HuH-7.5 (cell line): ENCODE measurements at regions not wholly inside any gene's neighbourhood (a gene's known extent, or its start where the extent isn't known, plus 50 kb on each side); places are given as distances from the start of the nearest gene placed in this dataset.

ENCODE experiments used
- DNase-seq: peaks from one replicate; pipeline ENCODE4 v3.0.0; 2011; ENCODE audit warnings: low spot score

DNA sequence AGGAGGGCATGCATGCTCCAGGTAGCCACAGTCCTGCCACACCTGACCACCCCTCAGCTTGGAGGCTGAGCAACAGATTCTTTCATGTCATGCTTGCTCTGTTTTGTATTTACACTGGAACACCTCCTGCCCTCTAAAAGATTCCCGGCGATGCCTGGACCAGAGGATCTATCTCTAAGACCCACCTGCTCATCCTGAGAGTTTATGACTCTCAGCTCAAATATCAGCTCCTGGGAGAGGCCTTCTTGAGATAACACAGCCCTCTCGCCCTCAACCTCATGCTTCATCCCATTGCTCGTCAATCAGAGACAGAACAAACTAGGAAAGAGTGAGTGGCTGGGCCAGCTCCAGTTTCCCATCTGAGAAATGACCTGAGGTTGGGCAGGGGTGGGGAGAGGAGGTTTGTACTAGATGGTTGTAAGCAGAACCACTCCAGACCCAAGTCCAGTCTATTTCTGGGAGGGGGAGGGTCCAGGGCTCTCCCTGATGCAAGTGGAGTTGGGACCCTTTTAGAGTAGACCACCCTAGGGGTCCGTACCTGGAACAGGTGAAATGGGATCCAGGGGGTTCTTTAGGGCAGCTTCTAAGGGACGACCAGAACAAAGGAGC is 524.5 kb downstream of the MATN1 start:
- DNase-seq: no peak

DNA sequence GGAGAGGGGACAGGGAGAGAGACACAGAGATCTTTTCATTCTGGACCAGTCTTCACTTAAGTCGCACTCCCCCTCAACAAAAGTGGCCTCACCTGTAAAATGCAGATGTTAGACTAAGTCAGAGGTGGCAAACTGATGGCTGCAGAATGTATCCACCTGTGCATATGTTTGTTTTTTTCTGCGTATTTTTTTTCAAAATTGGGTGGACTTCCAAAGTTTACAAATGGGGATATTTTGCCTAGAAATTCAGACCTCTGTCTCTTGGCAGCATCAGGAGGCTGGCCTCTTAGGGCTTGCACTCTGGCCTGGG is 525.0 kb downstream of the MATN1 start:
- no peak for DNase-seq

DNA sequence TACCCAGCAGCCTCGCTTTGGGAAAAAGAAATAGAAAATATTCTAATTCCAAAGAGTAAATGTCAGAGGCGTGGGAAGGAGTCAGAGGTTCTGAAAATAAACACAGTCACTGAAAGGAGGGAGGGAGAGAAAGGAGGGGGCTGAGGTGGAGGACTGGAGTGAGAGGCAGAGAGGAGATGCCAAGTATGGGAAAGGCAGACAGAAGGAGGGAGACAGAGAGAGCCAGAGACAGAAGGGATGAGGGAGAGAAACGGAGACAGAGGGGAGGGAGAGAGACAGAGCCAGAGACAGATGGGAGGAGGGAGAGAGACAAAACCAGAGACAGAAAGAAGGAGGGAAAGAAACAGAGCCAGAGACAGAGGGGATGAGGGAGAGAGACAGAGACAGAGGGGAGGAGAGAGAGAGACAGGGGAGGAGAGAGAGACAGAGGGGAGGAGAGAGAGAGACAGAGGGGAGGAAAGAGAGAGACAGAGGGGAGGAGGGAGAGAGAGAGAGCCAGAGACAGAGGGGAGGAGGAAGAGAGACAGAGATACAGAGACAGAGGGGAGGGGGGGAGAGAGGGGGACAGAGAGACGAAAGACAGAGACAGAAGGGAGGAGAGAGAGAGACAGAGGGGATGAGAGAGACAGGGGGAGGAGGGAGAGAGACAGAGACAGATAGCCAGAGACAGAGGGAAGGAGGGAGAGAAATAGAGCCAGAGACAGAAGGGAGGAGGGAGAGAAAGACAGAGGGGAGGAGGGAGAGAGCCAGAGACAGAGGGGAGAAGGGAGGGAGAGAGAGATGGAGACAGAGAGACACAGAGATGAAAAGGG is 525.5 kb downstream of the MATN1 start:
- no peak for DNase-seq

DNA sequence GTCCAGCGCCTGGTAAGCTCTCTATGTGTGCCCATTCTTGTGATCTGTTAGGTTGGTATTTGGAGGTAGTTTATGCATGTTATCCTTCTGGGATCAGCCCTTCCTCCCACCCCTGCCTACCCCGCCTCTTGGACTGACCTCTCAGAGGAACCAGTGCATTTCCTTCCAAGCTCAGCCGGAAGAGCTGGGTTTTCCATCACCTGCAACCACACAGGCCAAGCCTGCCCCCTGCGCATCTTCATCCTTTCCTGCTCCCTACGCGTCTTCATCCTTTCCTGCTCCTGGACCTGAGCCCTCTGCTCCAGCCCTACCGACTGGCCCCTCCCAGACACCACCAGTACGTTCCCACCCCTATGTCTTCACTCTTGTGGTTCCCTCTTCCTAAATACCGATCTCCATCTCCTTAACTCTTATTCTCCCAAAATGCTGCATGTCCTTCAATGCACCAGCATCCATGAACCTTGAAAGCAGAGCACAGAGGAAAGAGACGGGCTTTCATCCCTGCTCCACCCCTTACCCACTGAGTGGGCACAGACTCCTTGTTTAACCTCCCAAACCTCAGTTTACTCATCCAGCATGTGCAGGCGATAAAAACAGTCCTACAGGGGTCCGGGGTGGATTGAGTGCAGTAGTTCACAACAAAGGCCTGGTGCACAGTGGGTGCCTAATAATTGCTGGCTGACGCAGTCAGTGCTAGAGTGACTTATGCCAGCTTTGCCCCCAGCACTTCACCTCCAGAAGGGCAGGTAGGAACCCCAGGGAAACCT is 526.3 kb downstream of the MATN1 start:
- DNase-seq: no peak

DNA sequence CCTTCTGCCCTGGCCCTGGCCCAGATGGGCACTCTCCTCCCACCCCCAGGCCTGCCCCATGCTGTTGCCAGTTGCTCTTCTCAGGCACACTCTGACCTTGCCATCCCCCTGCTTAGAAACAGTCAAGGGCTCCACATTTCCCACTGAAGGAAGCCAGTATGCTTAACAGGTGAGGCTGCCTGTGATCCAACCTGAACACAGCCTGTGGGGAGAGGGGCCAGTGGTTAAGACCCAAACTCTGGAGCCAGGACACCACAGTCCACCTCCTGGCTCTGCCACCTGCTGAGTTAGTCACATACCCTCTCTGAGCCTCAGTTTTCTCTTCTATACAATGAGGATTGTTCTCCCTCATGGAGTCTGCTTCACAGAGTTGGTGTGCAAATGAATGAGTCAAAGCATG is 526.9 kb downstream of the MATN1 start:
- DNase-seq: no peak

DNA sequence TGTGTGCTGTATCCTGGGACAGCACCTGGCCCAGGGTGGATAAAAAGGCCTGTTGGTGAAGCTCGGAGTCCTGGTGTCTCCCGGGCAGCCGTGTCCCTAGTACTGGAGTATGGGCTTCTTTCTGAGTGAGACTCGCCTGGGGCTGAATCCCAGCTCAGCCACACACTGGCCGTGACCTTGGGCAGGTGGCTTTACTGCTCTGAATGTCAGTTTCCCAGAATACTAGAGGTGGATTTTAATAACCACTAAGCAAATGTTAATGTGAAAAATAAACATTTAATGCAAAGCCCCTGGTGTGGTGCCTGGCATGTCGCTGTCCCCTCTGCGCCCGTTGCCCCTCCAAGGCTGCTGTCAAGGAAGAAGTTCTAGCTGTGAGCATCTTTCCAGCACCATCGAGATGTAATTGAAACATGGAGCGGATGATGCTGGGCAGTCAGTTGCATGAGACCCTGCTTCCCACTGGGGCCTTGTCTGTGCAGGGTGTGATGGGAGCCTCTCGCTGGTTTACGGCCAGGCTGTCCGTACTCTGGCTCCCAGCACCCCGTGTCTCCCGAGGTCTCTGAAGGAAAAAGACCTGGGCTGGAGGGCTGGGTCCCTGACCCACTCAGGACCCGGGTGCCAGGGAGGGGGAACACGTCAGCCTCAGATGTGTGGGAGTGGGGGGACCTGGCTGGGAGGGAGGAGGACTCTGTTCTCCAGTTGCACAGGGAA is 527.8 kb downstream of the MATN1 start:
- DNase-seq: no peak

DNA sequence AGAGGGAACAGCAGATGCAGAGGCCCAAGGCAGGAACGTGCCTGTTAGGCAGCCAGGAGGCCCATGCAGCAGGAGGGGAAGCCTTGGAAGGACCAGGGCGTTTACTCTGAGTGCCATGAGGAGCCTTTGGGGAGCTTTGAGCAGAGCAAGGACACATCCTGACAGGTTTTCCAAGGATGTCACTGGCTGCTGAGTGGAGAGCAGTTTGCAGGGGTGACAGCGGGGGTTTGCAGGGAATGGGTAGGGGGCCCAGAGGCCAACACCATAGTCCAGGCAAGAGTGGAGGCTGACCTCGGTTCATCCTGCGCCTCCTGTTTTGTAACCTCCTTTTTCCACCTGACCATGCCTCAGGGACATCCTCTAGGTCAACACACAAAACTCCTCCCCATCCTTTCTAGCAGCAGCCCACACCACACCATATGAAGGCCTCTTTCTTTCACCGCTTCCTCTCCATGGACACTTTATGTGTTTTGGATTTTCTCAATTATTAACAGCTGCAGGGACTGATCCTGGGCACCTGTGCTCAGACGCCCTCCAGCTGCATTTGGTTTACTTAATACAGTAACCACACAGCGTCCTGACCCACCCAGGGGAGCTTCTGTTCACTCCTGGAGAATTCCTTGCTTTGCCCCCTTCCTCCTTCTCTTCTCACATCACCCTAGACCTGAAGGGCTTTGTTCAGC is 528.5 kb downstream of the MATN1 start:
- DNase-seq: no peak

DNA sequence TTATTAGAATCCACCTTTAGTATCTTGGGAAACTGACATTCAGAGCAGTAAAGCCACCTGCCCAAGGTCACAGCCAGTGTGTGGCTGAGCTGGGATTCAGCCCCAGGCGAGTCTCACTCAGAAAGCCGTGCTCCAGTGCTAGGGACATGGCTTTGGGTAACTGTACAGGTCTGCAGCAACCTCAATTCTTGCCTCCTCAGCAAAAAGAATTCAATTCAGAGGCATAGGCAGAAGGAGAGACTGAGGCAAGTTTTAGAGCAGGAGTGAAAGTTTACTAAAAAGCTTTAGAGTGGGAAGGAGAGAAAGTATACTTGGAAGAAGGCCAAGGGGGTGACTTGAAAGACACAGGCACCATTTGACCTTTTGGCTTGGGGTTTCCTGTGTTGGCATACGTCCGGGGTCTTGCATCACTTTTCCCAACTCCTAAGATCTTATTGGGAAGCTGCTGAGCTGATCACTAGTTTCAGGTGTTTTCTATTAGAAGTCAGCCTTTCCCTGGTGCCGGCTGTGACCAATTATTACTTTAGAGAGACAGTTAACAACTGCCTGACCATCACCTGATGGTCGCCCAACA is 529.3 kb downstream of the MATN1 start:
- DNase-seq: no peak

DNA sequence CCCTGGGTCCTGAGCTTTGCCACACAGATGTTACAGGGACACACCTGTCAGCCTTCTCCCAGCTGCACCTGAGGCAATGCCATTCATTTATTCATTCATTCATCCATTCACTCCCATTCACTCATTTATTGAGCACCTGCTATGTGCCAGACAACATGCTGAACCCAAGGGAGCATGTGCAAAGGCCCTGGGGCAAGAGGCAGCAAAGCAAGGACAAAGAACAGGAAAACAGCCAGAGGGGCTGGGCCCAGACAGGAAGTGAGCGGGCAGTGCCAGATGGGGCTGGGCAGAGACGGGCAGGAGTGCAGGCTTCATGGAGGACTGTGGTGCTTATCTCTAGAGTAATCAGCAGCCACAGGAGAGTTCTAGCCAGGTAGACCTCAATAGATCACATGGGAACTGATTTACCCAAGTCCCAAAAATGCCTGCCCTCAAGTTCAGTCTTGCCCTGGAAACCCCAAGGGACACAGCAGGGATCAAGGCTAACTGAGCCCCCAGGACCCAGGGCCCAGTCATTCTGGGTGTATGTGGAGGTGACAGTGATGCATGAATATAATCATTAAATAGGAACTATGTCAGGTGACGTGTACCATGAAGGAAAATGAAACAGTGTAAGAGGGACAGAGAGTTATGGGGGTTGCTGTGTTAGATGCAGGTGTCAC is 530.3 kb downstream of the MATN1 start:
- no peak for DNase-seq

DNA sequence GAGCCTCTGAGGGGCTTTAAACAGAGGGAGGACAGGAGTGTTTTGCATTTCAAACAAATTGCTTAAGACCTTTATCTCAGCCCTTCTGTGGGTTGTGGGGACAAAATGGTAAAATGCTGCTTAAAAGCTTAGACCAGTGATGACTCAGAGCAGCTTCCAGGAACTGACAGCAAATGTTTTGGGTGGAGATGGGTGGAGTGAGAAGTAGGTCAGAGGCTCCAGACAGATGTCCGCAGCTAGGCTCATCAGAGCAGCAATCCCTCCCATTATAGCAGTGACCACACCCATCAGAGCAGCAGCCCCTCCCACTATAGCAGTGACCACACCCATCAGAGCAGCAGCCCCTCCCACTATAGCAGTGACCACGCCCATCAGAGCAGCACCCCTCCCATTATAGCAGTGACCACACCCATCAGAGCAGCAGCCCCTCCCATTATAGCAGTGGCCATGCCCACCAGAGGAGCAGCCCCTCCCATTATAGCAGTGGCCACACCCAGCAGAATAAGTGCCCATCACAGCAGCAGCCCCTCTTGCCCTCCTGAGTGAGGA is 532.2 kb downstream of the MATN1 start:
- DNase-seq: no peak

DNA sequence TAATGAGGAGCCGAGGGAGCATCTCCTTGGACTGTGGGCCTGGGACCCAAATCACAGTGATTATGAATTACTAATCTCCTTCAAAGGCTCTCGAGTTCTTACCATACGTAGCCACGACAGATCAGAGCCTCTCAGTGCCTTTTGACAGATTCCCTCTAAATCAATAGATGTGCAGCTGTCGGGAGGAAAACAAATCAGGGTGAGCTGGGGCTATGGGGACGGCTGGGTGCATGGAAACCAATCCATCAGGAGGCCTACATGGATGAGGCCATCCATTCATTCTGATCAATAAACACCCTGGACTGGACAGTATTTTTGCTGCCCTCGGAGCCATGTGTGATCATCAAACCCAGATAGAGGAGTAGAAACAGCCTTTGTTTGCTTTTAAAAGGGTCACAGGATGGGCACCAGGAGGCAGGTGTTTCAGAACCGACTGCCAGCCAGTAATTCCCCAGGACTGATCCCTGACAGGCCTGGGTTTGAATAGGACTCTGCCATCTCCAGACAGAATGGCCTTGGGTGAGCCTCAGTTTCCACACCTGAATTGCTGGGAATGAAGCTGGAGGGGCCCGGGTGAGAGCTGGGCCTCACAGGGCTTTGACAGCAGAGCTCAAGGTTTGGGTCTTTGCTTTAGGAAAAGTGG is 532.8 kb downstream of the MATN1 start:
- no peak for DNase-seq

DNA sequence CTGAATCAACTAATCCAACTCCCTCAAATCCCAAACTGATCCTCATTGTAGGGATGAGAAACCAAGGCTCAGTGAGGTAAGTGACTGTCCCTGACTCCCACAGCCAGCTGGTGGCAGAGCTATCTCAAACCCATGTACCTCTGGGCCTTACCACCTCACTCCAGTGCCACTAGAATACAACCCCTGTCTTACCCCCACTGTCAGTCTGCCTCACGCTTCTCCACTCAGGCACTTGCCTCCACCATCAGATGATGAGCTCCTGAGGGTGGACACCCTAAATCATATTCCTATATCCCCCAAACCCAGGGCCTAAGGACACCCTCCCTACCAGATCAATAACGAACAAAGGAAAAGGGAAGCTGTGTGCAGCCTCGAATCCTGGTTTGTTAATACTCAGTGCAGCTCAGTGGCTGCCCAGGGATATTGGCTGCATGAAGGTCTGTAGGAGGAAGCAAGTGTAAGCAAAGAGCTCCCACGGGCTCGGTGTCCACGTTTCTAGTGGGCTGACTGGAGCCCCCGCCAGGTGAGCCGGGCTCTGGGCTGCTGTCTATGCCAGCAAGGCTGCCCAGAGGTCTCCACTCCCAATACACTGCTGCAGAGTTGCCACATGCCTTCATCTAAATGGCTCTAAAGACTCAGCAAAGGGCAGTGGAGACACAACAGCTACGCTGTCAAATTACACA is 533.4 kb downstream of the MATN1 start:
- DNase-seq: no peak

DNA sequence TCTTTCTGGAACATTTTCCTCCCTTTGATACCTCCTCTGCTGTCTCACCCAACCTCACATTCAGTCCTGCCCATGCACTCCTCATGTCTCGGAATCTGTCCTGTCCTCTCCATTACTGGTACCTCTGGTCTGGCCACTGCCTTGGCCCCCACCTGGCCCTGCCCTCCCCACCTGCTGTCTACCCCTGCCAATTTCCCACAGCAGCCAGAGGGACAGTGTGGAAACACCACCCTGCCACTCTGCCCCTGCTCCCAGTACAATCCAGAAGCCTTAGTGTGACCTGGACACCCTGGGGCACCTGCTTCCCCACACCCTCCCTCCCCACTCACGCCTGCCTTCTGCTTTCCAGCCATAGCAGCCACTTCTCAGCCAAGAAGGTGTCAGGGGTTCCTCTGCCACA is 534.4 kb downstream of the MATN1 start:
- no peak for DNase-seq

DNA sequence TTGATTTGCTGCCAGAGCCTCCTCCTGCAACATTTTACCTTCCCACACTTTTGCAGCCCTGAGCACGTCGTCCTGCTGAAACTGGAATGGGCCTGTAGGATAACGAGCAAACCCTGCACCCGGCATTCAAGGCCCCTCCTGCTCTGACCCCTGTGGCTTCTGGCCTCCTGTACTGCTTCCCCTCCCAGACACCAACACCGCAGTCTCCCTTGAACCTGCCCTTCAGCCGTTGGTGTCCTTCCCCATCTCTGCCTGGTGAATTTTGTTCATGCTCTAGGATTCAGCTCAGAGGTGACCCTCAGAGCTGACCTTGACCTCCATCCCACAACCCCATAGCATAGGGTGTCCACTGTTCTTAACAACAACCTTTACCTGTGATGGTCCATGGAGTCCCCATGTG is 535.1 kb downstream of the MATN1 start:
- no peak for DNase-seq

DNA sequence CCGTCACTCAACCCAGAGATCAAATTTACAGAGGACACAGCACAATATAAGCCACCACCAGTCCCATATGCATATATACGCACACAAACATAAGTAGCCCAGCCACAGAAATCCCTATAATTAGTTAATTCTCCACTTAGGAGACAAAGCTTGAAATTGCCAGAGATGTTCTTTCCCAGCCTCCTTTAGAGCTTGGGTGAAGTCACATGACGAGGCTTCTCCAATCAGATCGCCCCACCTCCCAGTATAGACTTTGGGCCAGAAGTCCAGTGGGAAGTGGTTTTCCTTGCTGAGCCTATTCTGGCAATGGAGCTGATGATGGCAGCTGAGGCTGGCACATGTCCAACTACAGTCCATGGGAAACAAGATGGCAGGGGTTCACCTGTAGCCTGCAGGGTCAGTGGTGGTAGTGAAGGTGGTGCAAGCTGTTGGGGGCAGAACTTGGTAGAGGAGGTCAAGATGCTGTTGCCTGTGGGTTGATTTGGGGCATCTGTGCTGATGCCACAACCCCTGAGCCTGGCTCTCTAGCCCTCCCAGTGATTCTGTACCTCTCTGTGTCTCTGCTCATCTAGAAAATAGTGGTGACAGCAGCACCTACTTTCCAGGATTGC is 535.9 kb downstream of the MATN1 start:
- DNase-seq: no peak

DNA sequence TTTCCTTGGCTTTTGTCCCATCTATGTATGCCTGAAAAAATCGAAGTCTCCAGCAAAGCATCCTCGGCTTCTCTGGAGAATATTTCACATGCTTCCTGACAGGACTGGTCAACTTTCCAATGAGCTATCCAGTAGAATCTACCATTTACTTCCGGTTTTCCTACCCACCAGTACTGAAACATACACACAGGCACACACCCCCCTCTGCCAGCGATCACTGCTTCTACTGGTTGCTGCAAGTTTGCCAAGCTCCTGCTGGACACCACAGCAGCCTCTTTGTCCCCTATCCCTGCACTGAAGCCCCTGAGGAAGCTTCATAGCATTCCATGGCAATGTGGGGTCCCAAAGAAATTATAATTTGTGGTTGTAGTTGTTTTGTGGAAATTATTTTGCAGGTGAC is 536.8 kb downstream of the MATN1 start:
- no peak for DNase-seq

DNA sequence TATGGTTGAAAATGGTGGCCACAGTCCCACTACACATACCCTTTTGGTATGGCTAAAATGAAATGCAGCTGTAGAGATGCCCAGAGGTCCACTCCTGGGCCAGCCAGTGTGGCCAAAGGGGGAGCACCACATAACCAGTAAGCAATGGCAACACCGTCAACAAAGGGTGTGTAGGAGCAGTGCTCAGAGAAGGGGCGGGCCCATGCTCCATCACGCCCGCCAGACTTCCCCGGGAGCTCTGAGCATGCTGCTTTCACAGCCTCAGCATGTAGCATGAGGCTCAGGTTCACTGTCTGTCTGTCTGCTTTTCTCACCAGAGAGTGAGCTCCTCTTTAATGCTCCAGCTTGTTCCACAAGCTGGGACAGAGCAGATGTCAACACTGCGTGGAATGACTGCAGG is 537.6 kb downstream of the MATN1 start:
- no peak for DNase-seq

DNA sequence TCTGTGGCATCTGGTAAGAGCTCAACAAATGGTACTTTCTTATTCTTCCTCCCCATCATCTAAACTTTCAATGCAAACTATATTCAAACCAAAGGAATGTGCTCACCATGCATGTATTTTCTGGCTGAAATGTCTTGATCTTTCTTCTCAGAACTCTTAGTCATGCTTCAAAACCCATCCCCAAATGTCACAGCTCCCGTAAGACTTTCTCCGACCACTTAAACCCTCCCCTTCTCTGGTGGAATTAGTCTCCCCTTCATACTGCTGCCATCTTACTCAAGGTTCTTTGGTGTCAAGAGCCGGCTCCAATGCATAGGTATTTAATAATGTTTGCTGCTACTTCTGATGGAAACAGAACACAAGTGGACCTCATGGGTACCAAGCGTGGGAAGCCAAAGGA is 538.1 kb downstream of the MATN1 start:
- no peak for DNase-seq

DNA sequence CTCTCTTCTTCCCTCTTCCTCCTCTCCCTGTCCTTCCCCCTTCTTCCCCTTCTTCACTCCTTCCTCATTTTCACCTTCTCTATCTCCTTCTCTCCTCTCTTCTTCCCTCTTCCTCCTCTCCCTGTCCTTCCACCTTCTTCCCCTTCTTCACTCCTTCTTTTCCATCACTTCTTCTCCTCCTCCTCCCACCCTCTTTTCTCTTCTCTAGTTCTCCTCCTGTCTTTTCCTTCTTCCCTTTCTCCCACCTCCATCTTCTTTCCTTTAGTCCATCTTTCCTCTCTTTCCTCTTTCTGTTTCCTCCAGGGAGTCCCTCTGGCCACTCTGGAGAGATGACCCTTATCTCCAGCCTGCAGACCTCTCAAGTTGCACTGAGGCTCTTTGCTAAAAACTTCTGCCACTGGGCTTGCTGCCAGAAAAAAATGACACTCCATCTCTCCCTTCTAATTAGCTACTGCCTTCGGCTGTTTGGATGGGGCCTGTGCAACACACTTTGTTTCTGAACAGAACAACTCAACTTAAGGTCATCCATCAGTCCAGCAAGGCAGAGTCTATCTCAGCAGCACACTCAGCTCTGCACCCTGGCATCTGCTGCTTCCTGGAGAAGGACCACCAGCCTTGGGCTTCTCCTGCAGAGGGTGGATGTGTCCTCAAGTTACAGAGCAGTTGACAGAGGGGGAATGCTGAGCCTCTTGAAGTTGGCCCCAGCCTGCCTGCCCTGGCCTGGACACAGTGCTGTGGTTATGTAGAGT is 538.8 kb downstream of the MATN1 start:
- no peak for DNase-seq
